Stimulated activated CD4-positive, alpha-beta T cell treated with anti-CD3 and anti-CD28 coated beads, Interleukin-4, amount 100 ng/mL, for 48 hours (primary cell): ENCODE measurements at regions not wholly inside any gene's neighbourhood (a gene's known extent, or its start where the extent isn't known, plus 50 kb on each side); places are given as distances from the start of the nearest gene placed in this dataset.
"Not testable (repeated sequence)": the region's sequence is repeated elsewhere in the genome, so short reads cannot be mapped to it uniquely, and the experiment has no call there.

Experiments
- DNase-seq, 2 donors: peaks; one replicate each; pipeline ENCODE4 v3.0.0-alpha.2; 2020; ENCODE audit warnings: low read depth in 2 of 2

GRCh38 chr10:15428681-15429080 is 57.6 kb upstream of the FAM171A1 start:
- no peak for DNase-seq

GRCh38 chr10:15427843-15428414 is 56.8 kb upstream of the FAM171A1 start:
- DNase-seq, result no peak

- no peak for DNase-seq
Observed at GRCh38 chr10:15426558-15426957, 55.5 kb upstream of the FAM171A1 start.

GRCh38 chr10:15426115-15426514 is 55.0 kb upstream of the FAM171A1 start:
- DNase-seq, result no peak

- DNase-seq, result not testable (repeated sequence)
Observed at GRCh38 chr10:15421875-15422274, 50.8 kb upstream of the FAM171A1 start.
